Mesenchymal stem cell (in vitro differentiated cells and primary cell): ENCODE measurements at regions not wholly inside any gene's neighbourhood (a gene's known extent, or its start where the extent isn't known, plus 50 kb on each side); places are given as distances from the start of the nearest gene placed in this dataset.

Experiments
- DNase-seq: peaks from one replicate; pipeline ENCODE4 v3.0.0-alpha.2; 2013
- H2AFZ ChIP-seq: one replicate; pipeline ENCODE4 v1.6.1; 2013; ENCODE audit warnings: low read depth, mild to moderate bottlenecking, control low read depth, inconsistent platforms, low read length, moderate library complexity
- H2AK5ac ChIP-seq: 2 replicates; pipeline ENCODE4 v1.6.1; 2013; ENCODE audit warnings: low read length, moderate library complexity, mild to moderate bottlenecking, inconsistent platforms; ENCODE audit not compliant: severe bottlenecking
- H2BK120ac ChIP-seq: one replicate; pipeline ENCODE4 v1.6.1; 2013; ENCODE audit warnings: low read depth, mild to moderate bottlenecking, inconsistent platforms, low read length, moderate library complexity
- H2BK12ac ChIP-seq, 2 experiments: one replicate each; pipeline ENCODE4 v1.6.1; 2013; ENCODE audit warnings: inconsistent platforms in 2 of 2, low read length in 2 of 2, mild to moderate bottlenecking in 2 of 2, moderate library complexity in 2 of 2, control low read depth in 1 of 2
- H2BK15ac ChIP-seq: one replicate; pipeline ENCODE4 v1.6.1; 2013; ENCODE audit warnings: mild to moderate bottlenecking, low read depth, inconsistent platforms; ENCODE audit not compliant: poor library complexity, severe bottlenecking
- H2BK5ac ChIP-seq: 2 replicates; pipeline ENCODE4 v1.6.1; 2013; ENCODE audit warnings: low read depth, mild to moderate bottlenecking, low read length, control low read depth, inconsistent platforms; ENCODE audit not compliant: poor library complexity, severe bottlenecking
- H3K14ac ChIP-seq, 2 experiments: one replicate each; pipeline ENCODE4 v1.6.1; 2013; ENCODE audit warnings: inconsistent platforms in 2 of 2, low read length in 2 of 2, control low read depth in 1 of 2, mild to moderate bottlenecking in 1 of 2, moderate library complexity in 1 of 2
- H3K18ac ChIP-seq, 2 experiments: one replicate each; pipeline ENCODE4 v1.6.1; 2013; ENCODE audit warnings: inconsistent platforms in 2 of 2, low read length in 2 of 2, control low read depth in 1 of 2, low read depth in 1 of 2, mild to moderate bottlenecking in 1 of 2
- H3K23ac ChIP-seq, 2 experiments: one replicate each; pipeline ENCODE4 v1.6.1; 2013; ENCODE audit warnings: inconsistent platforms in 2 of 2, low read length in 2 of 2, mild to moderate bottlenecking in 2 of 2, moderate library complexity in 2 of 2, control low read depth in 1 of 2
- H3K27ac ChIP-seq: 2 replicates; pipeline ENCODE4 v1.5.1; 2013; ENCODE audit warnings: mild to moderate bottlenecking, moderate library complexity, low read length, control low read depth, inconsistent platforms; ENCODE audit not compliant: poor library complexity, severe bottlenecking
- H3K27me3 ChIP-seq, 2 experiments: 2 replicates each; pipeline versions ENCODE4 v1.6.1 to v1.7.0; 2013; ENCODE audit warnings: low read length in 2 of 2, mild to moderate bottlenecking in 2 of 2, moderate library complexity in 2 of 2, control low read depth in 1 of 2, inconsistent platforms in 1 of 2; ENCODE audit not compliant: control insufficient read depth in 1 of 2, insufficient read depth in 1 of 2
- H3K36me3 ChIP-seq, 2 experiments: 2 replicates each; pipeline versions ENCODE4 v1.6.1 to v1.7.0; 2013; ENCODE audit warnings: low read length in 2 of 2, control low read depth in 1 of 2, inconsistent platforms in 1 of 2, low read depth in 1 of 2, mild to moderate bottlenecking in 1 of 2; ENCODE audit not compliant: insufficient read depth in 2 of 2, control insufficient read depth in 1 of 2
- H3K4ac ChIP-seq, 2 experiments: one replicate each; pipeline ENCODE4 v1.6.1; 2013; ENCODE audit warnings: inconsistent platforms in 2 of 2, low read length in 2 of 2, mild to moderate bottlenecking in 2 of 2, moderate library complexity in 2 of 2, control low read depth in 1 of 2, low read depth in 1 of 2
- H3K4me1 ChIP-seq: 2 replicates; pipeline ENCODE4 v1.6.1; 2013; ENCODE audit warnings: low read depth, low read length, control low read depth; ENCODE audit not compliant: control insufficient read depth, insufficient read depth
- H3K4me2 ChIP-seq: 2 replicates; pipeline ENCODE4 v1.6.1; 2013; ENCODE audit warnings: low read length, mild to moderate bottlenecking, inconsistent platforms; ENCODE audit not compliant: poor library complexity, severe bottlenecking
- H3K4me3 ChIP-seq, 2 experiments: 2 replicates each; pipeline versions ENCODE4 v1.5.1 to v1.7.0; 2013; ENCODE audit warnings: low read length in 2 of 2, mild to moderate bottlenecking in 2 of 2, control low read depth in 1 of 2, low read depth in 1 of 2; ENCODE audit not compliant: insufficient read depth in 1 of 2
- H3K79me1 ChIP-seq: replicated peaks from 2 replicates; pipeline ENCODE4 v1.6.1; 2013; ENCODE audit warnings: mild to moderate bottlenecking, control low read depth, low read length, inconsistent platforms; ENCODE audit not compliant: poor library complexity, severe bottlenecking
- H3K9ac ChIP-seq: 2 replicates; pipeline ENCODE4 v1.7.0; 2013; ENCODE audit warnings: mild to moderate bottlenecking, low read length, moderate library complexity
- H3K9me3 ChIP-seq: 2 replicates; pipeline ENCODE4 v1.7.0; 2013; ENCODE audit warnings: mild to moderate bottlenecking, low read length; ENCODE audit not compliant: control insufficient read depth
- H4K8ac ChIP-seq: one replicate; pipeline ENCODE4 v1.6.1; 2013; ENCODE audit warnings: inconsistent platforms, mild to moderate bottlenecking, low read length, moderate library complexity
- H4K91ac ChIP-seq: one replicate; pipeline ENCODE4 v1.6.1; 2013; ENCODE audit warnings: mild to moderate bottlenecking, low read length, inconsistent platforms
- WGBS: methylation state at CpG from one replicate; pipeline ENCODE4 v1.1.7; 2013; ENCODE audit warnings: mixed read lengths; 5-methylcytosine and 5-hydroxymethylcytosine counted together

DNA sequence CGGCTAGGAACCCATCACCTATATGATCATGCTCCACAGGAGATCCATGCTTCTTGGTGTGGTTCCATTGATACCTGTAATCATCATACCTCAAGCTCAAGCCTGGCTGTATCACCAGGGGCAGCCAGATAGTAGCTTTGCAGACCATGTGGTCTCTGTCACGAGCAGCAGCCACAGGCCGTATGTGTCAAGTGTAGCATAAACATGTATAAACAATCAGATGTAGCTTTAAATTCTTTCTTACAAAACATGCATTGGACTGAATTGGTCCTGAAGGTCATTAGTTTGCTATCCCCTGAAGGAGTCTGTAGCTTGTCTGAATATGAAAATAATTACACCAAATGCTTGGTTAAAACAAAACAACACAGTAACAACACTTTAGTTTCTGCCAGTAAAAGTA lies 1223.2 kb upstream of the TMEM132C start:
- no peak overlapping the region for H3K18ac ChIP-seq
- no peak for DNase-seq

GRCh38 chr12:127044836-127045235 lies 1222.1 kb upstream of the TMEM132C start:
- Histone ChIP-seq H3K36me3 (no peaks in the 10 kb centered on the region), H3K9ac (no peak overlapping the region), H3K27me3 (no peaks in the 10 kb centered on the region), H2BK15ac (no peak overlapping the region), H3K27ac (no peak overlapping the region), H3K23ac (no peak overlapping the region), H2AK5ac (no peak overlapping the region), H2BK5ac (no peak overlapping the region), H3K4me3 (no peak overlapping the region), H3K4ac (no peak overlapping the region), H4K8ac (no peak overlapping the region), H3K18ac (no peak overlapping the region), H3K79me1 (no peaks in the 10 kb centered on the region), H3K14ac (no peak overlapping the region), H2BK120ac (no peak overlapping the region), H3K4me2 (no peak overlapping the region), H2AFZ (no peak overlapping the region), H4K91ac (no peak overlapping the region), H3K9me3 (no peaks in the 10 kb centered on the region), H3K4me1 (no peaks in the 10 kb centered on the region), H2BK12ac (no peak overlapping the region)
- DNase-seq, result no peak
- 20% methylated on average over 1 of the region's 1 CpG for WGBS

More for the DNA sequence above, 1223.2 kb upstream of the TMEM132C start:
- no peak overlapping the region for H3K23ac ChIP-seq
- no peak overlapping the region for H2BK5ac ChIP-seq
- H3K79me1 ChIP-seq, result no peaks in the 10 kb centered on the region
- H3K27ac ChIP-seq, result no peak overlapping the region
- H3K9ac ChIP-seq, result no peak overlapping the region
- no peak overlapping the region for H3K4me2 ChIP-seq
- H3K36me3 ChIP-seq, result no peaks in the 10 kb centered on the region
- no peak overlapping the region for H2BK120ac ChIP-seq
- H3K4me1 ChIP-seq, result no peaks in the 10 kb centered on the region
- H2AK5ac ChIP-seq, result no peak overlapping the region
- H2BK15ac ChIP-seq, result no peak overlapping the region
- H3K9me3 ChIP-seq, result no peaks in the 10 kb centered on the region
- no peak overlapping the region for H3K14ac ChIP-seq
- no peak overlapping the region for H4K8ac ChIP-seq
- no peak overlapping the region for H2BK12ac ChIP-seq
- H3K4ac ChIP-seq, result no peak overlapping the region
- WGBS, result 88% methylated on average over 1 of the region's 3 CpGs
- no peak overlapping the region for H2AFZ ChIP-seq
- H3K27me3 ChIP-seq, result no peaks in the 10 kb centered on the region
- H3K4me3 ChIP-seq, result no peak overlapping the region
- H4K91ac ChIP-seq, result no peak overlapping the region

DNA sequence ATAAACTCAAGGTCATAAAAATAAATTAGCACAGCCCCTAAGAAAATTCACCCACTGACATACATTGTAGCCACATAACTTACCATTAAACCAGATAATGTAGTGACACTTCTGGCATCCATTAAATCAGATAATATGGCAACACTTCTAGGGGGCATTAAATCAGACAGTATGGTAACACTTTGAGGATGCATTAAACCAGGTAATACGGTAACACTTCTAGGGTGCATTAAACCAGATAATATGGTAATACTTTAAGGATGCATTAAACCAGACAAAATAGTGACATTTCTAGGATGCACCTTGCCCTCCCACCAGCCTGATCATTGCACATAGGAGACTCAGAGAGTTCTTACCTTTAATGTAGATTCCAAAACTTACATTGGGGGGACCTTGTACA lies 1220.5 kb upstream of the TMEM132C start:
- H2AFZ ChIP-seq, result no peak overlapping the region
- no peaks in the 10 kb centered on the region for H3K4me1 ChIP-seq
- no peaks in the 10 kb centered on the region for H3K36me3 ChIP-seq
- no peak overlapping the region for H2AK5ac ChIP-seq
- no peaks in the 10 kb centered on the region for H3K79me1 ChIP-seq
- no peak overlapping the region for H3K9ac ChIP-seq
- H3K23ac ChIP-seq, result no peak overlapping the region
- DNase-seq, result no peak
- H3K27ac ChIP-seq, result no peak overlapping the region
- H3K4me2 ChIP-seq, result no peak overlapping the region
- H3K4ac ChIP-seq, result no peak overlapping the region
- no peak overlapping the region for H4K8ac ChIP-seq
- no peak overlapping the region for H3K4me3 ChIP-seq
- no CpG with 5 or more reads among the region's 1 CpG for WGBS
- no peak overlapping the region for H2BK120ac ChIP-seq
- H3K27me3 ChIP-seq, result no peaks in the 10 kb centered on the region
- H3K14ac ChIP-seq, result no peak overlapping the region
- H2BK15ac ChIP-seq, result no peak overlapping the region
- H2BK12ac ChIP-seq, result no peak overlapping the region
- H2BK5ac ChIP-seq, result no peak overlapping the region
- H3K18ac ChIP-seq, result no peak overlapping the region
- no peak overlapping the region for H4K91ac ChIP-seq
- H3K9me3 ChIP-seq, result no peaks in the 10 kb centered on the region

- no peak overlapping the region for H2AK5ac ChIP-seq
- H3K9ac ChIP-seq, result no peak overlapping the region
- H3K79me1 ChIP-seq, result no peaks in the 10 kb centered on the region
- DNase-seq, result no peak
- H3K4me1 ChIP-seq, result no peaks in the 10 kb centered on the region
- no peak overlapping the region for H2BK120ac ChIP-seq
- no peak overlapping the region for H2BK5ac ChIP-seq
- WGBS, result 94% methylated on average over 1 of the region's 1 CpG
- no peak overlapping the region for H3K18ac ChIP-seq
- no peak overlapping the region for H4K8ac ChIP-seq
- H2BK12ac ChIP-seq, result no peak overlapping the region
- H3K27me3 ChIP-seq, result no peaks in the 10 kb centered on the region
- H3K27ac ChIP-seq, result no peak overlapping the region
- no peaks in the 10 kb centered on the region for H3K36me3 ChIP-seq
- H3K9me3 ChIP-seq, result no peaks in the 10 kb centered on the region
- no peak overlapping the region for H3K4ac ChIP-seq
- no peak overlapping the region for H3K14ac ChIP-seq
- H3K4me3 ChIP-seq, result no peak overlapping the region
- H3K4me2 ChIP-seq, result no peak overlapping the region
- H4K91ac ChIP-seq, result no peak overlapping the region
- H2AFZ ChIP-seq, result no peak overlapping the region
- no peak overlapping the region for H2BK15ac ChIP-seq
- no peak overlapping the region for H3K23ac ChIP-seq
These were observed 1218.9 kb upstream of the TMEM132C start for GRCh38 chr12:127048057-127048456.
